CD14-positive monocyte (primary cell): ENCODE measurements at regions not wholly inside any gene's neighbourhood (a gene's known extent, or its start where the extent isn't known, plus 50 kb on each side); places are given as distances from the start of the nearest gene placed in this dataset.

Experiments used
- DNase-seq, 3 donors: peaks; one replicate each; pipeline ENCODE4 v3.0.0-alpha.2; 2011 to 2022
- H2AFZ ChIP-seq: 2 replicates; pipeline ENCODE4 v1.6.0; 2012; ENCODE audit warnings: mild to moderate bottlenecking, low read depth, low read length, inconsistent platforms; ENCODE audit not compliant: insufficient read depth, poor library complexity, severe bottlenecking
- H3K27ac ChIP-seq, 2 donors: 1 replicate in 1 of 2; 2 replicates in 1 of 2; pipeline ENCODE4 v1.5.1; 2012 to 2013; ENCODE audit warnings: low read length in 2 of 2, control low read depth in 1 of 2, inconsistent platforms in 1 of 2, low read depth in 1 of 2, mild to moderate bottlenecking in 1 of 2
- H3K27me3 ChIP-seq, 2 donors: one replicate each; pipeline versions ENCODE4 v1.6.0 to v1.6.1; 2011 to 2013; ENCODE audit warnings: low read length in 2 of 2; ENCODE audit not compliant: control insufficient read depth in 2 of 2, insufficient read depth in 2 of 2
- H3K36me3 ChIP-seq, 2 donors: replicated peaks in 1 of 2; 1 replicate in 1 of 2; 2 replicates in 1 of 2; pipeline versions ENCODE4 v1.5.1 to v1.6.1; 2012 to 2013; ENCODE audit warnings: low read length in 2 of 2, control low read depth in 1 of 2, inconsistent platforms in 1 of 2, mild to moderate bottlenecking in 1 of 2; ENCODE audit not compliant: insufficient read depth in 2 of 2, control insufficient read depth in 1 of 2
- H3K4me1 ChIP-seq, 2 donors: 1 replicate in 1 of 2; 2 replicates in 1 of 2; pipeline versions ENCODE4 v1.5.1 to v1.6.1; 2012 to 2013; ENCODE audit warnings: low read length in 2 of 2, control low read depth in 1 of 2, inconsistent platforms in 1 of 2, mild to moderate bottlenecking in 1 of 2, moderate library complexity in 1 of 2; ENCODE audit not compliant: insufficient read depth in 2 of 2, control insufficient read depth in 1 of 2
- H3K4me2 ChIP-seq: replicated peaks from 2 replicates; pipeline ENCODE3; 2012; ENCODE audit warnings: low read length, moderate library complexity, mild to moderate bottlenecking; ENCODE audit not compliant: poor library complexity, severe bottlenecking; ENCODE audit errors: extremely low read depth
- H3K4me3 ChIP-seq, 3 experiments: fragments of 200-600 bp in 1 of 3; sonication (generic) in 1 of 3; replicated peaks in 1 of 3; 1 replicate in 2 of 3; 2 replicates in 1 of 3; pipeline ENCODE4 v1.5.1; 2011 to 2013; ENCODE audit warnings: low read length in 3 of 3, mild to moderate bottlenecking in 3 of 3, control low read depth in 2 of 3, low read depth in 2 of 3, inconsistent platforms in 1 of 3, moderate library complexity in 1 of 3
- H3K79me2 ChIP-seq: 2 replicates; pipeline ENCODE4 v1.6.0; 2012; ENCODE audit warnings: mild to moderate bottlenecking, control low read depth, inconsistent platforms, low read length, moderate library complexity; ENCODE audit not compliant: insufficient read depth
- H3K9ac ChIP-seq: 2 replicates; pipeline ENCODE4 v1.6.0; 2017; ENCODE audit warnings: low read length, mild to moderate bottlenecking; ENCODE audit not compliant: insufficient read depth, poor library complexity, severe bottlenecking
- H3K9me3 ChIP-seq, 2 donors: replicated peaks in 1 of 2; 1 replicate in 1 of 2; 2 replicates in 1 of 2; pipeline versions ENCODE4 v1.5.1 to v1.6.1; 2012 to 2013; ENCODE audit warnings: low read length in 2 of 2, control low read depth in 1 of 2; ENCODE audit not compliant: control insufficient read depth in 1 of 2, insufficient read depth in 1 of 2
- H4K20me1 ChIP-seq: 2 replicates; pipeline ENCODE4 v1.6.0; 2012; ENCODE audit warnings: mild to moderate bottlenecking, low read length, control low read depth, moderate library complexity; ENCODE audit not compliant: insufficient read depth
- H3K27ac Mint-ChIP-seq, 7 donors: one replicate each; pipeline ENCODE4 v1.8.0; 2020; ENCODE audit warnings: mild to moderate bottlenecking in 7 of 7, mixed read lengths in 7 of 7, moderate library complexity in 6 of 7, inconsistent platforms in 2 of 7
- H3K27me3 Mint-ChIP-seq, 3 donors: one replicate each; pipeline ENCODE4 v1.8.0; 2021 to 2022; ENCODE audit warnings: low read depth in 3 of 3, mild to moderate bottlenecking in 3 of 3, mixed read lengths in 3 of 3, moderate library complexity in 3 of 3, inconsistent platforms in 1 of 3
- H3K36me3 Mint-ChIP-seq, 2 donors: one replicate each; pipeline ENCODE4 v1.8.0; 2020; ENCODE audit warnings: mixed read lengths in 2 of 2, inconsistent platforms in 1 of 2, mild to moderate bottlenecking in 1 of 2
- H3K4me1 Mint-ChIP-seq: one replicate; pipeline ENCODE4 v1.8.0; 2020; ENCODE audit warnings: mild to moderate bottlenecking, mixed read lengths
- H3K4me3 Mint-ChIP-seq, 2 donors: one replicate each; pipeline ENCODE4 v1.8.0; 2020; ENCODE audit warnings: mild to moderate bottlenecking in 2 of 2, mixed read lengths in 2 of 2, moderate library complexity in 1 of 2
- H3K9me3 Mint-ChIP-seq, 7 donors: one replicate each; pipeline ENCODE4 v1.8.0; 2020 to 2022; ENCODE audit warnings: mixed read lengths in 7 of 7, mild to moderate bottlenecking in 6 of 7, moderate library complexity in 6 of 7, inconsistent platforms in 2 of 7
- WGBS: methylation state at CpG from one replicate; pipeline ENCODE4 v1.1.5; 2013; ENCODE audit warnings: missing lambda C conversion rate; ENCODE audit not compliant: insufficient coverage; 5-methylcytosine and 5-hydroxymethylcytosine counted together
- intact Hi-C, 2 donors: fragments of 100-400 bp; cut with micrococcal nuclease; formaldehyde crosslinking; loops; one replicate each; pipeline versions ENCODE4 v1.15.0 to v1.15.1; 2023
- TF ChIP-seq, protein P1 (sequence below): fragments of 200-600 bp; IDR thresholded peaks from one replicate; pipeline ENCODE4 v1.8.0; 2022; ENCODE audit warnings: antibody characterized with exemption, mild to moderate bottlenecking

DNA sequence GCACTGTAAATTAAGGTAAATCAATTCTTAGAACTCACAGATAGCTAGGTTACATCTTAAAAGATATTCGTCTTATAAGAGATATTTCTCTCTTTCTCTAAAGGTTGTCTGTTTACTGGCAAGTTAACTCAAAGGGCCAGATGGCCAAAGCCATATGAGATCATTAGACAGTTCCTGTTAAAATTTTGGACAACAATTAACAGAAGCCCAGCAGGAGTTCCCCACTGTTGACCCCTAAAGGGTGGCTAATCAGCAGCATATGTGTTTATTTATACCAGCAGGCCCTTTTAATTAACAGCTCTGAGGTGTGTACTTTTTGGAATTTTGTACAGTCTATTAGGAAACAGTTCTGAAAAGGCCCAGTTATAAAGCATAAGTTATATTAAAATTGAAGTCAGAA lies 245.8 kb downstream of the LIG4 start:
- Histone ChIP-seq H3K79me2 (no peaks in the 10 kb centered on the region), H3K27ac (no peak overlapping the region), H4K20me1 (no peaks in the 10 kb centered on the region), H3K4me2 (no peak overlapping the region), H3K36me3 (no peaks in the 10 kb centered on the region), H3K9me3 (peaks cover 0 to 16% of the 10 kb centered on the region in 2 donors), H3K4me3 (no peak overlapping the region), H2AFZ (no peak overlapping the region), H3K27me3 (no peaks in the 10 kb centered on the region), H3K4me1 (no peaks in the 10 kb centered on the region), H3K9ac (no peak overlapping the region)
- H3K27me3 Mint-ChIP-seq = no peaks in the 10 kb centered on the region
- intact Hi-C loops = no loop called here
- H3K27ac Mint-ChIP-seq = no peak overlapping the region
- no peaks in the 10 kb centered on the region for H3K36me3 Mint-ChIP-seq
- H3K4me1 Mint-ChIP-seq = no peaks in the 10 kb centered on the region
- H3K4me3 Mint-ChIP-seq = no peak overlapping the region
- peaks cover 0 to 2% (median 0%) of the 10 kb centered on the region in 7 donors for H3K9me3 Mint-ChIP-seq
- TF ChIP-seq, protein P1, sequence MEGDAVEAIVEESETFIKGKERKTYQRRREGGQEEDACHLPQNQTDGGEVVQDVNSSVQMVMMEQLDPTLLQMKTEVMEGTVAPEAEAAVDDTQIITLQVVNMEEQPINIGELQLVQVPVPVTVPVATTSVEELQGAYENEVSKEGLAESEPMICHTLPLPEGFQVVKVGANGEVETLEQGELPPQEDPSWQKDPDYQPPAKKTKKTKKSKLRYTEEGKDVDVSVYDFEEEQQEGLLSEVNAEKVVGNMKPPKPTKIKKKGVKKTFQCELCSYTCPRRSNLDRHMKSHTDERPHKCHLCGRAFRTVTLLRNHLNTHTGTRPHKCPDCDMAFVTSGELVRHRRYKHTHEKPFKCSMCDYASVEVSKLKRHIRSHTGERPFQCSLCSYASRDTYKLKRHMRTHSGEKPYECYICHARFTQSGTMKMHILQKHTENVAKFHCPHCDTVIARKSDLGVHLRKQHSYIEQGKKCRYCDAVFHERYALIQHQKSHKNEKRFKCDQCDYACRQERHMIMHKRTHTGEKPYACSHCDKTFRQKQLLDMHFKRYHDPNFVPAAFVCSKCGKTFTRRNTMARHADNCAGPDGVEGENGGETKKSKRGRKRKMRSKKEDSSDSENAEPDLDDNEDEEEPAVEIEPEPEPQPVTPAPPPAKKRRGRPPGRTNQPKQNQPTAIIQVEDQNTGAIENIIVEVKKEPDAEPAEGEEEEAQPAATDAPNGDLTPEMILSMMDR = no peak
- DNase-seq = no peak
- WGBS = no CpG with 5 or more reads among the region's 1 CpG

DNA sequence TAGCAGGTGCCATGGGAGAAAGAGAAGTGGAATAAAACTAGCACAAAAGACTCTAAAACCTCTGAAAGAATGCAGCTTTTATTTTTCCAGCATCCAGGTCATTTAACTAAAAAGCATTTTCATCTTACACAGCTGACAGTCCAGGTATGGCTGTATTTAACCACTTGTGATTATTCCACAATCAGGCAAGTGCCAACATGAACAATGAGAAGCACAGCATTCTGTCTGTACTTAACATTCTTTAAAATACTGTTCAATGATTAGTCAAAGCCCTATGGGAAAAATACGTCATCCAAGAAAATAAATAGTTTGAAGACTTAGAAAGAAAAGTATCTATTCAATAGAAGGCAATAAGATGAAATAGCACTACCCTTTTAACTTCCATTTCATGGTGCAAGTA lies 246.9 kb downstream of the LIG4 start:
- H3K27ac ChIP-seq = no peak overlapping the region
- H3K36me3 Mint-ChIP-seq = no peaks in the 10 kb centered on the region
- no CpG with 5 or more reads among the region's 1 CpG for WGBS

More for the DNA sequence above, 246.9 kb downstream of the LIG4 start:
- intact Hi-C loops = no loop called here
- no peaks in the 10 kb centered on the region for H3K4me1 ChIP-seq
- H3K79me2 ChIP-seq = no peaks in the 10 kb centered on the region
- H2AFZ ChIP-seq = no peak overlapping the region
- H4K20me1 ChIP-seq = no peaks in the 10 kb centered on the region
- H3K4me3 ChIP-seq = no peak overlapping the region
- no peaks in the 10 kb centered on the region for H3K27me3 ChIP-seq
- Mint-ChIP-seq H3K27ac (no peak overlapping the region), H3K27me3 (no peaks in the 10 kb centered on the region), H3K9me3 (peaks cover 0 to 2% (median 0%) of the 10 kb centered on the region in 7 donors), H3K4me3 (no peak overlapping the region), H3K4me1 (no peaks in the 10 kb centered on the region)
- peaks cover 0 to 12% of the 10 kb centered on the region in 2 donors for H3K9me3 ChIP-seq
- H3K4me2 ChIP-seq = no peak overlapping the region
- H3K9ac ChIP-seq = no peak overlapping the region
- no peaks in the 10 kb centered on the region for H3K36me3 ChIP-seq
- no peak for DNase-seq
- TF ChIP-seq, protein P1 = no peak
